ENCODE measurements at regions not wholly inside any gene's neighbourhood (a gene's known extent, or its start where the extent isn't known, plus 50 kb on each side); places are given as distances from the start of the nearest gene placed in this dataset.

- intact Hi-C loops (cut with DNase I; ENCODE audit: low total_unique reads), result no loop called here
- no peak for DNase-seq (ENCODE audit: low spot score in 2 of 2)
- H3K4me3 ChIP-seq (ENCODE audit: low read depth, poor library complexity, severe bottlenecking), result no peak overlapping the region
- WGBS, 2 donors, result 64 to 67% methylated on average over 5 of the region's 5 CpGs
- TF ChIP-seq POLR2A (IDR thresholded peaks at IDR 0.05), result no peak
- TF ChIP-seq CTCF (IDR thresholded peaks at IDR 0.05), result no peak
These were observed 107.5 kb upstream of the THBS1 start for GRCh38 chr15:39473298-39473947.

- intact Hi-C loops (cut with DNase I; ENCODE audit: low total_unique reads), result no loop called here
- TF ChIP-seq POLR2A (IDR thresholded peaks at IDR 0.05) (no peak), CTCF (IDR thresholded peaks at IDR 0.05) (no peak)
- H3K4me3 ChIP-seq (ENCODE audit: low read depth, poor library complexity, severe bottlenecking), result no peak overlapping the region
- no peak for DNase-seq (ENCODE audit: low spot score in 2 of 2)
- 94 to 99% methylated on average over 3 of the region's 3 CpGs for WGBS, 2 donors
These were observed 106.2 kb upstream of the THBS1 start for GRCh38 chr15:39474657-39475056.

GRCh38 chr15:39478996-39479395 lies 101.9 kb upstream of the THBS1 start:
- intact Hi-C loops (cut with DNase I; ENCODE audit: low total_unique reads), result no loop called here
- DNase-seq (ENCODE audit: low spot score in 2 of 2), result no peak
- TF ChIP-seq POLR2A (IDR thresholded peaks at IDR 0.05), result no peak
- no peak for TF ChIP-seq CTCF (IDR thresholded peaks at IDR 0.05)
- no peak overlapping the region for H3K4me3 ChIP-seq (ENCODE audit: low read depth, poor library complexity, severe bottlenecking)
- WGBS, 2 donors, result 76 to 83% methylated on average over 3 of the region's 3 CpGs

GRCh38 chr15:39479911-39480310 lies 101.0 kb upstream of the THBS1 start:
- no peak for DNase-seq (ENCODE audit: low spot score in 2 of 2)
- intact Hi-C loops (cut with DNase I; ENCODE audit: low total_unique reads), result no loop called here
- TF ChIP-seq CTCF (IDR thresholded peaks at IDR 0.05) (no peak), POLR2A (IDR thresholded peaks at IDR 0.05) (no peak)
- 91 to 100% methylated on average over 2 of the region's 2 CpGs for WGBS, 2 donors
- no peak overlapping the region for H3K4me3 ChIP-seq (ENCODE audit: low read depth, poor library complexity, severe bottlenecking)

- no peak overlapping the region for H3K4me3 ChIP-seq (ENCODE audit: low read depth, poor library complexity, severe bottlenecking)
- intact Hi-C loops (cut with DNase I; ENCODE audit: low total_unique reads), result no loop called here
- TF ChIP-seq POLR2A (IDR thresholded peaks at IDR 0.05) (no peak), CTCF (IDR thresholded peaks at IDR 0.05) (no peak)
- 63 to 80% methylated on average over 3 of the region's 3 CpGs for WGBS, 2 donors
- no peak for DNase-seq (ENCODE audit: low spot score in 2 of 2)
These were observed 98.4 kb upstream of the THBS1 start for GRCh38 chr15:39482459-39482858.

Measured in lower leg skin (tissue), 4 donors.